HG02678 (cell line): ENCODE measurements at regions not wholly inside any gene's neighbourhood (a gene's known extent, or its start where the extent isn't known, plus 50 kb on each side); places are given as distances from the start of the nearest gene placed in this dataset.

Experiments used
- ATAC-seq: cut with Tn5 transposase; IDR thresholded peaks from one replicate; pipeline ENCODE4 v1.9.1; 2021; ENCODE audit warnings: mild to moderate bottlenecking, moderate library complexity; ENCODE audit not compliant: unreplicated experiment

DNA sequence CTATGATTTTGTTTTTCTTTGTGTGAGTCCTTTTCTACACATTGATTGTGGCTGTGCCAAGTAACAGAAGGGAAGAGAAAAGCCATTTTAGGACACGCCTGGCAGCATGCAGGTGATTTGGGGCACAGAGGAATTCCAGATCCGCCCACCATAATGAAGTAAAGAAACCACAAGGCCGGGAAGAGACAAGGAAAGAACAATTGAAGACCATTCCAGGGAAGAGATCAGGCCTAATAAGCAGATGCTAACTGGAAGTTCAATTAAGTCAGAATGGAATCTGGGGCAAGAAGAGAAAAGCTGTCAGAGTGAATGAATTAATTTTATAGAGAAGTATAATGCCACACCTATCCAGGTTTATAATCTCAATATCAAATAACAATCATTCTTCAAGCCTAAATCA lies 110.2 kb upstream of the ISL1 start:
- ATAC-seq = no peak

DNA sequence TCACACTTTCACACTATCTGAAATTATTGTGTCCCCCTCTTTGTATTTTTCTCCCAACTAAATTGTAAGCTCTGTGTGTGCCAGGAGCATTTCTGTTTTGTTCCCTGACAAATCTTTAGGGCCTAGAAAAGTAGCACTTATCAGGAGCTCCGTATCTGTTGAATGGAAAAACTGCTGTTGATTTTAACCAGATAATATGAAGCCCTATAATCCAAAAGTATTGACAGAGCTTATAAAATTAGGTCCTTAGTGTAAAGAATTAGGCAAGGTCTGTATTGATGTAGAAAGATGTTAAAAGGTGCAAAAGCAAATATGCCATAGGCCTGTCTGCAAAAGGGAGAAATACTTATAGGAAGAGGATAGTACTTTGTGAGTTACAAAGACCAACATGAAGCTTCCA lies 109.4 kb upstream of the ISL1 start:
- ATAC-seq = no peak

DNA sequence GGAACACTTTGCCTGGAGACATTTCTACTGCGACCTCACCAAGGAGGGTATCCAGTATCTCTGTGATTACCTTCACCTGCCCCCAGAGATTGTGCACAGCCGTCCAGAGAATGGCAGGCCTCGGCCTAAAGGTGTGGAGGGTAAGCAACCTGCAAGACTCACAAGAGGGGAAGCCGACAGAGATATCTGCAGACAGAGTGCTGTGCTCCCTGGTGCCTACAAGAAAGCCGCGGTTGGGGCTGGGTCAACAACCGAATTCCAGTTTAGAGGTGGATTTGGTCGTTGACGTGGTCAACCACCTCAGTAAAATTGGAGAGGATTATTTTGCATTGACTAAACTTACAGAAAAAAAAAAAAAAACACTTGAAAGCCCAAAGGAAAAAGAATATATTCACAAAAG lies 107.8 kb upstream of the ISL1 start:
- ATAC-seq = no peak

DNA sequence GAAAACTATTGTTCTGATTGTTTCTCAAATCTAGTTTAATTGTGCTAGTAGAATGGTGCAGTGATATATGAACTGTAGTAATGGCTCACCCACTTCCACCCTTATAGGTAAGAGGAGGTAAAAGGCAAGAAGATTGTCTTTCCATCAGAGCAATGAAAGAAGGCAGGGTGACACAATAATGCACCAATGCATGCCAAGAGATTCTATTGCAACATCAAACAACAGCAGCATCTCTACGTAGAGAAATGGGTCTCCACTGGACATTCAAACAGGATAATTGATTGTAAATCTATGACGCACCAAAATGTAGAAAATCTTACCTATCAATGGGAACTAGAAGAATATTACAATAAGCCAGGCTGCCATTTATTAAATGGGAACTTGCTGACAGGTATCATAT lies 107.0 kb upstream of the ISL1 start:
- no peak for ATAC-seq

- ATAC-seq = no peak
Observed at GRCh38 chr5:51278539-51278938, 104.7 kb upstream of the ISL1 start.

GRCh38 chr5:51279983-51280706 lies 103.1 kb upstream of the ISL1 start:
- no peak for ATAC-seq

DNA sequence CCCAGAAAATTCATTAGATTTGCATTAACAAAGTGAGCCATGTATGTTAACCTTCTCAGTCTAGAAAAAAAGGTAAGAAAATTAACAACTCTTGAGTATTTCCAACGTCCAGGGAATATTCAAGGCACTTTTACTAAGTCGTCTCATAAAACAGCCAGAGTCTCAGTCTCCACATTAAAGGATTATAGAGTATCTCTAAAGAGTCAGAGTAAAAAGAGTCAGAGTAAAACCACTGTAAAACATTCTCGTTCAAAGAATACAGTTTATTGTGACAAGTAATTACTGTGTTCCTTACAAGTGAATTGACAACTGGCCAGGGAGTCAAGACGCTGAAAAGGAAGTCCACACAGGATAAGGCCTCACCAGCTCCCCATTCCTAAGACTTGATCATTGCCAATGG lies 97.2 kb upstream of the ISL1 start:
- ATAC-seq = no peak

GRCh38 chr5:51302343-51302742 lies 80.9 kb upstream of the ISL1 start:
- no peak for ATAC-seq

DNA sequence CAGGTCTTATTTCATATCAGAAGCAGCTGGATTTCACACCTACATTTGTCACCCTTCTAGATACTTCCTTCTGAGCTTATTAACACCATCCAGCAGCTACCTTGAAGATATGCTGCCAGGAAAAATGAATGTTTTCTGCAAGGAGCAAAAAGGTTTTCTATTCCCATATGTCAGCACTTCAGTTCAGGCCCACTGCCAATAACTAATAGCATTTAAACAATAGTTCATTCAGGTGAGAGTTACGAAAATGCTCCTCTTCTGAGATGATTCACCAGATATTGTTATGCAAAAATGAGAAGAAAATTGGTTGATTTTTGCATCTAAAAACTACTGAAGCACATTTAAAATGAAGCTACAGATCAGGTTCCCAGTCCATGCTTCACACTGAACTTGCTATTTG lies 56.4 kb upstream of the ISL1 start:
- ATAC-seq = no peak
